ENCODE measurements at regions not wholly inside any gene's neighbourhood (a gene's known extent, or its start where the extent isn't known, plus 50 kb on each side); places are given as distances from the start of the nearest gene placed in this dataset.

DNA sequence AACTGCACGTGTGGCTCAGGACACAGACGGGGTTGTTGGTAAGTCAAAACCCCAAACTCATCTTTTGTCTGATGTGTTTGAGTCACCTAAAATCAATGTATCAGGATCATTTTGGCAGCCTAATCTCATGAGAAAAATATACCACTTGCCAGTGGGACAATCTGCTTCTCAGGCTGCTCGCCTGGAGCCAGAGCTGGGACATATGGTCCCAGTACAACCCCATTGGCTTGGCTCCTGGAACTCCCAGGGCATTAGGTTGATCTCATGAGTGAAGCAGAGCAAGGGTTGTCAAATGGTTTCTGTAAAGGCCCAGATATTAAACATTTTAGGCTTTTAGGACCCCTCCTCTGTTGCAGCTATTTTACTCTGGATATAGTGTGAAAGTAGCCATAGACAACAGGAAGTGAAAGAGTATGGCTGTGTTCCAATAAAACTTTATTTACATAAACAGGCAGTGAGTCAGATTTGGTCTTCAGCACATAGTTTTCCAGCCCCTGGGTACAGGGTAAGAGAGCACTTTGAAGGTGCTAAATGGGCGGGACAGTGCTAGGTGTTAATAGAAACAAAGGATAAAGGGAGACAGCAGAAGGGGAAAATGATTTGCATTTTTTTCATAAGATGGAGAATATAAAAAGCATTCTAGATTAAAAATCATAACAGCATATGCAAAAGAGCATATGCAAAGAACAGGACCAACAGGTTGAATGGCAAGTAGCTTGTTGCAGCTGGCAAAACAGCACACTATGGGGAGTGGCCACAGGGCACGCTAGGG, 290.8 kb downstream of the KCNS3 start:
- TF ChIP-seq, protein P1, sequence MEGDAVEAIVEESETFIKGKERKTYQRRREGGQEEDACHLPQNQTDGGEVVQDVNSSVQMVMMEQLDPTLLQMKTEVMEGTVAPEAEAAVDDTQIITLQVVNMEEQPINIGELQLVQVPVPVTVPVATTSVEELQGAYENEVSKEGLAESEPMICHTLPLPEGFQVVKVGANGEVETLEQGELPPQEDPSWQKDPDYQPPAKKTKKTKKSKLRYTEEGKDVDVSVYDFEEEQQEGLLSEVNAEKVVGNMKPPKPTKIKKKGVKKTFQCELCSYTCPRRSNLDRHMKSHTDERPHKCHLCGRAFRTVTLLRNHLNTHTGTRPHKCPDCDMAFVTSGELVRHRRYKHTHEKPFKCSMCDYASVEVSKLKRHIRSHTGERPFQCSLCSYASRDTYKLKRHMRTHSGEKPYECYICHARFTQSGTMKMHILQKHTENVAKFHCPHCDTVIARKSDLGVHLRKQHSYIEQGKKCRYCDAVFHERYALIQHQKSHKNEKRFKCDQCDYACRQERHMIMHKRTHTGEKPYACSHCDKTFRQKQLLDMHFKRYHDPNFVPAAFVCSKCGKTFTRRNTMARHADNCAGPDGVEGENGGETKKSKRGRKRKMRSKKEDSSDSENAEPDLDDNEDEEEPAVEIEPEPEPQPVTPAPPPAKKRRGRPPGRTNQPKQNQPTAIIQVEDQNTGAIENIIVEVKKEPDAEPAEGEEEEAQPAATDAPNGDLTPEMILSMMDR (conservative IDR thresholded peaks at IDR 0.05; ENCODE audit: control insufficient read depth, insufficient read depth, low read depth, low read length), result no peak
- no peak for DNase-seq (ENCODE audit: low read depth)
- no peak overlapping the region for H3K4me3 ChIP-seq (ENCODE audit: control insufficient read depth, low read depth, low read length)

DNA sequence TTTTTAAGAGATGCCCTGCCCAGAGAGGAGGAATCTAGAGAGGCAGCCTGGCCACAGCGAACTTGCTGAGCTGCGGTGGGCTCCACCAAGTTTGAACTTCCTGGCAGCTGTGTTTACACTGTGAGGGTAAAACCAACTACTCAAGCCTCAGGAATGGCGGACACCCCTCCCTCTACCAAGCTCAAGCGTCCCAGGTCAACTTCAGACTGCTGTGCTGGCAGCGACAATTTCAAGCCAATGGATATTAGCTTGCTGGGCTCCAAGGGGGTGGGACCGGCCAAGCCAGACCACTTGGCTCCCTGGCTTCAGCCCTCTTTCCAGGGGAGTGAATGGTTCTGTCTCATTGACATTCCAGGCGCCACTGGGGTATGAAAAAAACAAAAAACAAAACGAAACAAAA, 289.4 kb downstream of the KCNS3 start:
- DNase-seq (ENCODE audit: low read depth), result no peak
- TF ChIP-seq, protein P1 (conservative IDR thresholded peaks at IDR 0.05; ENCODE audit: control insufficient read depth, insufficient read depth, low read depth, low read length), result no peak
- no peak overlapping the region for H3K4me3 ChIP-seq (ENCODE audit: control insufficient read depth, low read depth, low read length)

DNA sequence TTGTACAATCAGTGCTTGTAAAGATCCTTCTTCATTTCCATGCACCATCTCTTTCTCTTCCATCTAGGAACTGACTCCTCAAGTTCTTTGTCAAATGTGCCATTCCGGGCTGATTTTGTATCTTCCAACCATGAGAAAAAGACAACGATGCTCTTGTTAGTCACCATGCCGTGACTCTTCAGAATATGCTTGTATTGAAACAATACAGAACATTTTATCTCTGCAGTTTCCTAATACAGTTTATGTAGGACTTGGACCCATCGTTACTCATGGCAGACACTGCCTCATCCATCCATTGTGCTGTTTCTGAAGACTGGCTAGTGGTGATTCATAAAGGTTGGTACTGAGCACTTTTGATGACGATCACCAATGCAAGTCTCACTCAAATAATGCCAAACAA, 283.2 kb downstream of the KCNS3 start:
- no peak for DNase-seq (ENCODE audit: low read depth)
- TF ChIP-seq, protein P1 (conservative IDR thresholded peaks at IDR 0.05; ENCODE audit: control insufficient read depth, insufficient read depth, low read depth, low read length), result no peak
- no peak overlapping the region for H3K4me3 ChIP-seq (ENCODE audit: control insufficient read depth, low read depth, low read length)

DNA sequence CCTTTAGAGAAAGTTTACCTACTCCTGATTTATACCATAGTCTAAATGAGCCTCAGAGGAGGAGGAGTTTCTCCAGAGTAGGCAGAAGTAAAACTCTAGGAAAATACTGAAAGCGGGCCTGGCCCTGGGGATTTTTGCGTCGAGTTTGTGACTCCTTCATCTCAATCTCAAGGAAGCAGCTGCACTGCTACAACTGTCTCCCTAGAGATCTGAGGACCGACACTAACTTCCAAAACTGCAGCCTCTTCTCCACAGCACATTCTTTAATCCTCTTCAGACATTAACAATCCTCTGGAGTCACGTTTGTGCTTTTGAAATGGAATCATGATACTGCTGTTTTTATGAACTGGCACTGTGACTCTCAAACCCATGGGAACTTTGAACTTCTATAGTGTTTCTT, 281.4 kb downstream of the KCNS3 start:
- no peak overlapping the region for H3K4me3 ChIP-seq (ENCODE audit: control insufficient read depth, low read depth, low read length)
- TF ChIP-seq, protein P1 (conservative IDR thresholded peaks at IDR 0.05; ENCODE audit: control insufficient read depth, insufficient read depth, low read depth, low read length), result no peak
- DNase-seq (ENCODE audit: low read depth), result no peak

DNA sequence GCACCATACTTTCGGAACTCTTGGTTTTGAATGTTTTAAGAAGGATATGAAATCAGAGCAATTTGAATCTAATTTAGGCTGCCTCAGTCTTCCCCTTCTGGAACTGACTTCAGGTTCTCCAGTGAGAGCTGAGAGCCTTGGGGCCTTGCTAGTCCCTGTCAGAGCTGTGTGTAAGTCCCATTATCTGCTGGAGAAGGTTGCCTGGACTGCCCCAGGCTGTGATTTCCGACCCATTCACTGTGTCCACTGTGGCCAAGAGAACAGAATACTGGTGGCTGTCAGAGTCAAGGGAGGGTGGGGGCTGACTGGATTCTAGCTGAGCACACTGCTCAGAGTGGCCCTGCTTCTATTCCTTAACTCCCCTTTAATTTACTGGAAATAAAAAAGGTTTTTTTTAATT, 278.0 kb downstream of the KCNS3 start:
- TF ChIP-seq, protein P1 (conservative IDR thresholded peaks at IDR 0.05; ENCODE audit: control insufficient read depth, insufficient read depth, low read depth, low read length), result no peak
- no peak overlapping the region for H3K4me3 ChIP-seq (ENCODE audit: control insufficient read depth, low read depth, low read length)

DNA sequence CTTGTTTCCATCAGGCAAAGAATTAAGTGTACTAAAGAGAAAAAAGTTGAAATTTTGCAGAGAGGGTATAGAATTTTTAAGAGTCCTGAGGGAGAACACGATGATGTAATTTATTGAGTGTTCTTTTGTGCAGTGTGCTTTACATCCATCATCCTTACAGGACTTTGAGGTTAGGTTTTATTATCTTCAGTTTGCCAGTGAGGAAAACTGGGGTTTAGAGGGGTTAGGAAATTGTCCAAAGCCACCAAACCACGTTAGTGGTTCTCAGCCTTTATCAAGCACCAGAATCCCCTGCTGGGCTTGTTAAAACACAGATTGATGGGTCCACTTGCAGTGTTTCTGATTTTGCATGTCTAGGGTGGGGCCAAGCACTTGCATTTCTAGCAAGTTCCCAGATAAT, 277.5 kb downstream of the KCNS3 start:
- TF ChIP-seq, protein P1 (conservative IDR thresholded peaks at IDR 0.05; ENCODE audit: control insufficient read depth, insufficient read depth, low read depth, low read length), result no peak
- no peak for DNase-seq (ENCODE audit: low read depth)
- H3K4me3 ChIP-seq (ENCODE audit: control insufficient read depth, low read depth, low read length), result no peak overlapping the region

More for the DNA sequence above, 278.0 kb downstream of the KCNS3 start:
- no peak for DNase-seq (ENCODE audit: low read depth)

All from fibroblast of mammary gland (primary cell).